GM12864 (cell line): ENCODE measurements at regions not wholly inside any gene's neighbourhood (a gene's known extent, or its start where the extent isn't known, plus 50 kb on each side); places are given as distances from the start of the nearest gene placed in this dataset.

Experiments used
- DNase-seq: peaks from one replicate; pipeline ENCODE4 v3.0.0-alpha.2; 2011; ENCODE audit warnings: low read depth
- H3K4me3 ChIP-seq: 2 replicates; pipeline ENCODE4 v1.5.1; 2011; ENCODE audit warnings: mild to moderate bottlenecking, low read depth, low read length, control low read depth
- TF ChIP-seq, protein P1 (sequence below): IDR thresholded peaks from 2 replicates; pipeline ENCODE4 v1.5.1; 2011; ENCODE audit warnings: low read depth, mild to moderate bottlenecking, moderate library complexity, low read length, control low read depth, inconsistent platforms; ENCODE audit errors: missing control alignments

DNA sequence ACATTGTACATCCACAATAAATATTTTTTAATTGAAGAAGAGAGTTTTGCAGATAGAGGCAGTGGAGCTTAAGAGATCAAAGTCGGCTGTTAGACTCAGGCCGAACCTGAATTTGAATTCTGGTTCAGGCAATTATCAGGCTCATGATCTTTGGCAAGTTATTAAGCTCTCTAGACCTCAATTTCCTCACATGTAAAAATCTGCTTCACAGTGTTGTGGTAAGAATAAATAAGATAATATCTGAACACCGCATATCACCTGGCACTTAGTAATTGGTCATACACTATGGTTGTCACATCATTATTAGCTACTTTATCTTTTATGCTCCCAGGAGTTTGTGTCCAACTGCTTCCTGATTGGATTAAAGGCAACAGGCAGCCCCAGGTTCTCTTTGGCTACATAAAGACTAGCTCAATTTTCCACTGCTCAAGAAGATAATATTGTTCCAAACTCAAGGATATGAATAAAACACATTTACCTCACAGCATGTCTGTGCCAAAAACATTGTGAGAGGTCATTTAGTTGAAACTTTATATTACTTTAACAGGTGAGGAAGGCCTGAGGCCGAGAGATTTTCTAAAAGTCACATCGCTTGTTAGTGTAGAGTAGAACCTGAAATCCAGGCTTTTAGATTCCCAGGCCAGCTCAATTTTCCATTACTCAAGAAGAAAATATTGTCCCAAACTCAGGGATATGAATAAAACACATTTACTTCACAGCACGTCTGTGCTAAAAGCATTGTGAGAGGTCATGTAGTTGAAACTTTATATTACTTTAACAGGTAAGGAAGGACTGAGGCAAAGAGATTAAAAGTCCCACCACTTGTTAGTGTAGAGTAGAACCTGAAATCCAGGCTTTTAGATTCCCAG lies 289.2 kb upstream of the PTGER4 start:
- H3K4me3 ChIP-seq: no peak overlapping the region
- TF ChIP-seq, protein P1, sequence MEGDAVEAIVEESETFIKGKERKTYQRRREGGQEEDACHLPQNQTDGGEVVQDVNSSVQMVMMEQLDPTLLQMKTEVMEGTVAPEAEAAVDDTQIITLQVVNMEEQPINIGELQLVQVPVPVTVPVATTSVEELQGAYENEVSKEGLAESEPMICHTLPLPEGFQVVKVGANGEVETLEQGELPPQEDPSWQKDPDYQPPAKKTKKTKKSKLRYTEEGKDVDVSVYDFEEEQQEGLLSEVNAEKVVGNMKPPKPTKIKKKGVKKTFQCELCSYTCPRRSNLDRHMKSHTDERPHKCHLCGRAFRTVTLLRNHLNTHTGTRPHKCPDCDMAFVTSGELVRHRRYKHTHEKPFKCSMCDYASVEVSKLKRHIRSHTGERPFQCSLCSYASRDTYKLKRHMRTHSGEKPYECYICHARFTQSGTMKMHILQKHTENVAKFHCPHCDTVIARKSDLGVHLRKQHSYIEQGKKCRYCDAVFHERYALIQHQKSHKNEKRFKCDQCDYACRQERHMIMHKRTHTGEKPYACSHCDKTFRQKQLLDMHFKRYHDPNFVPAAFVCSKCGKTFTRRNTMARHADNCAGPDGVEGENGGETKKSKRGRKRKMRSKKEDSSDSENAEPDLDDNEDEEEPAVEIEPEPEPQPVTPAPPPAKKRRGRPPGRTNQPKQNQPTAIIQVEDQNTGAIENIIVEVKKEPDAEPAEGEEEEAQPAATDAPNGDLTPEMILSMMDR: no peak
- no peak for DNase-seq

DNA sequence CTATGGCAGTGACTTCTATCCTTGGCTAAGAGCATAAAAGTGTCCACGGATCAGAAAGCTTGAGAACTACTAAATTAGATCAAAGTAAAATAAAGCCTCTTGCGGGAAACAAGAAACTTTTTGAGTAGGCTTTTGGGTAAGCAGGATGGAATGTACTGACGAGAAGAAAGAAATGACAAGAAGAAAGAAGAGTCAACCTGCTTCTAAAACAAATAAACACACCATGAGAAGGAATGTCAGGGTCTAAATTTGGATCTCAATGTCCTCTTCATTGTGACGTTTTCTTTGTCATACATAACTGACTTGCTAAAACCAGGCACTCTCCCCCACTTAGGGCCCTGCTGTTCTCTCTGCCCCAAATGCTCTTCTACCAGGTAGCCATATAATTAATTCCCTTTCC lies 290.1 kb upstream of the PTGER4 start:
- TF ChIP-seq, protein P1: no peak
- no peak overlapping the region for H3K4me3 ChIP-seq
- no peak for DNase-seq

DNA sequence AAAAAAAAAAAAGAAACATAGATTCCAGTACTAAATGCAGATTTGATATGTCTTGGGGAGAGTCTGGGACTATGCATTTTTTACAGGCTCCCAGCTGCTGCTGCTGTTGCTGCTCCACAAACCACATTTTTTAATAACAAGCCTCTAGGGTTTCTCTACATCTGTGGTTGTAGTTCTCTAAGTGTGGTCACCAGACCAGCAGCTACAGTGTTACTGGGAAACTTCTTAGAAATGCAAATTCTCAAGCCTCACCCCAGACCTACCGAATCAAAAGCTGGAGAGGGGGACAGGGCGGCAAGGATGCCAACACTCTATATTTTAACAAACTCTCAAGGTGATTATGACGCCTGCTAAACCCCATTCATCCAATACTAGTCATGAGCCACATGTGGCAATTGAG lies 293.4 kb upstream of the PTGER4 start:
- DNase-seq: no peak
- TF ChIP-seq, protein P1: no peak
- no peak overlapping the region for H3K4me3 ChIP-seq

DNA sequence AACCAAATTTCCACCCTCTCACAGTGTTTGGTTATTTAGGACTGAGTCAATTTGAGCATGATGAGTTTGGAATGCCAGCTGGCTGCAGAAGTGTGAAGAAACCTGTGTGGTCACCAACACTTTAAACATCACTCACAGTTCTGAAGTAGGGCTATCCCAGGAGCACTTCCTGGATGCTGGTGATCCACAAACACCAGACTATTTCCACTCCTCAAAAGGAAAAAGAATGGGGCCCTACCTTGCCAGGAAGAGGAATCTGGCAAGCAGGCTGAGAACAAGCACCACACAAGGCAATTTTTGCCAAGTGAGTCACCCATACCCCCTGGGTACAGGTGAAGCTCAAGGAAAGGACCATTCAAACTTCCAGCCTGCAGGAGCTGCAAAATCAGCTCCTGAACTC lies 294.2 kb upstream of the PTGER4 start:
- no peak overlapping the region for H3K4me3 ChIP-seq
- TF ChIP-seq, protein P1: no peak
- DNase-seq: no peak

DNA sequence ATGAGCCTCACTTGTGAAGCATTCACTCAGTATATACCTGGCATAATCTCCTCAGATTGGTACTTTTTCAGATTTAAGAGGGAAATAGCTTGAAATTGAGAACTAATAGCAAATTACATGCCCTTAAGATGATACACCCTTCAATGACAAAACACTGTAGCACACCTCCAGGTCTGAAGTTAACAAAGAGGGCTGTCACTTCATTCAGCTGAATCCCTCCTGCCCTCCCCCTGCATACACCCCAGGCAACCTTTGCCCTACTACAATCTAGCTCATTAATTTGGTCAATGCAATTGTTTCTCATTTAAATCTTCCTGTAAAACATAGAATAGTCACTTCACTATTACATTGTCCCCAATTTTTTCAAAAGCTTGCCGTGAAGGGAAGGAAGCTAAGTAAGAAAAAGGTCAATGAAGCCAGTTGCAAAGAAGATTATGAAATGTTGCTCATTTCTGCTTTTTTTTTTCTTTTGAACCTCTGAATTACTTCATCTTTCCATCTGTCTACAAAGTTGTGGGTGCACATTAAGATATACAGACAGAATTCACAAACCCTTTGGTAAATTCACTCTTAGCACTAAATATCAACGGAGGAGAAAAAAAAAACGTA lies 294.8 kb upstream of the PTGER4 start:
- no peak overlapping the region for H3K4me3 ChIP-seq
- DNase-seq: no peak
- TF ChIP-seq, protein P1: no peak

DNA sequence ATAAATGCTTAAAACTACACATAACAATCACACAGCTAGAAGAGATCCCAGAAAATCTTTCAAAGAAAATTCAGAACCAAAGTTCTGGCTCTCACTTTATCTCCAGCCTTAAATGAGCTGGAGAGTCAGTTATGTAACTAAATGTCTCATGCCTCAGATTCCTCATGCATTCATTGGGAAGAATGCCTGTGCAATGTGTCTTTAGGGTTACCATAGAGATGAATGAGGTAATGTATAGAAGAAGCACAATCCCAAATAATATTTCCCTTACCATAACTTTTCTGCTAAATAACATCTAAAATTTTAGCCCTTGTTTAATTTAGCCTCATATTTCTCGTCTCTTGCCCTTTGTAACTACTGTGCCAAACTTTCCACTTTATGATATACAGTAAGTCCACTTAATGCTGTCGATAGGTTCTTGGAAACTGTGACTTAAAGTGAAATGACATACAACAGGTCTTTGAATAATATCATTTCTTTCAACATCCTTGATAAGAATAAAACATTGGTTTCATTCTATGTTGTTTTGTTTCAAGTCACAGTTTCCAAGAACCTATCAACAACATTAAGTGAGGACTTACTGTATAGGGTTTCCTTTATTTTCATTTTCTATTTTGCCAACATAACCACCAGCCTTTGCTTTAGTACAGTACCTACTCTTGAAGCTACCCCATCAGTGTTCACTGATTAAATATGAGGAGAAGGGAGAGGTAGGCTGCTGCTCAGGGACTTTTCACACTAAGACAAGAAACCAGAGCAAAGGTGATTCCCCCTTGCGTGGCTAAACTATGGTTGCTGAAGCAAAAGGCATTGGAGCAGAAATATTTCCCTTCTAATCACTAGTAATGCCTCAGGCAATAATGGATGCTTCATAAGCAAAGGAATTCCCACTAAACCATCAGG lies 295.7 kb upstream of the PTGER4 start:
- DNase-seq: no peak
- TF ChIP-seq, protein P1: no peak
- no peak overlapping the region for H3K4me3 ChIP-seq
